Fibroblast of lung (primary cell): ENCODE measurements at regions not wholly inside any gene's neighbourhood (a gene's known extent, or its start where the extent isn't known, plus 50 kb on each side); places are given as distances from the start of the nearest gene placed in this dataset.

ENCODE experiments used
- EZH2 ChIP-seq: IDR thresholded peaks from 2 replicates; pipeline ENCODE4 v1.5.1; 2012; ENCODE audit warnings: low read length, control low read depth, mild to moderate bottlenecking; ENCODE audit errors: missing control alignments
- TF ChIP-seq, protein P1 (sequence below), 2 donors: IDR thresholded peaks in 1 of 2; conservative IDR thresholded peaks in 1 of 2; 1 replicate in 1 of 2; 2 replicates in 1 of 2; pipeline ENCODE4 v1.5.1; 2011 to 2012; ENCODE audit warnings: low read length in 2 of 2, control low read depth in 1 of 2, inconsistent platforms in 1 of 2, low read depth in 1 of 2, mild to moderate bottlenecking in 1 of 2

DNA sequence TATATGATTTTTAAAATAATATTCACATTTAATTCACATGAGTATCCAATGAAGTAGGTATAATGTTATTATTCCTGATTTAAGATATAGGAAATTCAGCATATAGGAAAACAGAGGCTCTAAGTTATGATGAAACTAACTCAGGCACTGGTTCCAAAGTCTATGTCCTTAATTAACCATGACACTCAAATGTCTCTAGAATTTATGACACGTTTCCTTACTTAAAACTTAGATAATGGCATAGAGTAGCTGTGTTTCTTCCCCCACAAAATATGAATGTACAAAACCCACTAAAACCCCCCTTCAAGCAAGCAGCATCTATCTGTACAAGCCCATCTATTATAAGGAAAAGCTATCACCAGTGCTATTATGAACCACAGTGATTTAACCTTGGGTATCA is 72.9 kb upstream of the CDK1 start:
- TF ChIP-seq, protein P1, sequence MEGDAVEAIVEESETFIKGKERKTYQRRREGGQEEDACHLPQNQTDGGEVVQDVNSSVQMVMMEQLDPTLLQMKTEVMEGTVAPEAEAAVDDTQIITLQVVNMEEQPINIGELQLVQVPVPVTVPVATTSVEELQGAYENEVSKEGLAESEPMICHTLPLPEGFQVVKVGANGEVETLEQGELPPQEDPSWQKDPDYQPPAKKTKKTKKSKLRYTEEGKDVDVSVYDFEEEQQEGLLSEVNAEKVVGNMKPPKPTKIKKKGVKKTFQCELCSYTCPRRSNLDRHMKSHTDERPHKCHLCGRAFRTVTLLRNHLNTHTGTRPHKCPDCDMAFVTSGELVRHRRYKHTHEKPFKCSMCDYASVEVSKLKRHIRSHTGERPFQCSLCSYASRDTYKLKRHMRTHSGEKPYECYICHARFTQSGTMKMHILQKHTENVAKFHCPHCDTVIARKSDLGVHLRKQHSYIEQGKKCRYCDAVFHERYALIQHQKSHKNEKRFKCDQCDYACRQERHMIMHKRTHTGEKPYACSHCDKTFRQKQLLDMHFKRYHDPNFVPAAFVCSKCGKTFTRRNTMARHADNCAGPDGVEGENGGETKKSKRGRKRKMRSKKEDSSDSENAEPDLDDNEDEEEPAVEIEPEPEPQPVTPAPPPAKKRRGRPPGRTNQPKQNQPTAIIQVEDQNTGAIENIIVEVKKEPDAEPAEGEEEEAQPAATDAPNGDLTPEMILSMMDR (conservative IDR thresholded peaks at IDR 0.05 in 1 of 2, IDR thresholded peaks at IDR 0.05 in 1 of 2; ENCODE audit: low read depth in 1 of 2, low read length in 2 of 2): no peak
- no peak for TF ChIP-seq EZH2
